ENCODE measurements at regions not wholly inside any gene's neighbourhood (a gene's known extent, or its start where the extent isn't known, plus 50 kb on each side); places are given as distances from the start of the nearest gene placed in this dataset.
A peak's percentile ranks its signal among the peaks of the same experiment; 100 is the strongest.
"Not testable (repeated sequence)": the region's sequence is repeated elsewhere in the genome, so short reads cannot be mapped to it uniquely, and the experiment has no call there.

DNA sequence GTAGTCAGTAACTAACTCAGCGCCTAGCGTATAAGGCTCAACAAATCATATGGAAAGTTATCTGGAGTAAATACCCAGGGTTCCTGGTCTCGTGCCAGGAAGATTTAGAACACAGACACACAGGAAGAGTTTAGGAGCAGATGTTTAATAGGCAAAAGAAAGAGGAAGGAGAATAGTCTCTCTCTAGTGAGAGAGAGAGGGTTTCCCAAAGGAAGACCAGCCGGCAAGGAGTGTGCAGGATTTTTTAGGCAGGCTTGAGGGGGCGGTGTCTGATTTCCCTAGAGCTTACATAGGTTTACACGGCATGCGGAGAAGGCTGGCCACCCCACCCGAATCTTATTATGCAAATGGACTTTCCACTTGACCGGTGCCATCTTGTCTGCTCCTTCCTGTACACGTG lies 284.0 kb upstream of the FRG1 start:
- DNase-seq = no peak

DNA sequence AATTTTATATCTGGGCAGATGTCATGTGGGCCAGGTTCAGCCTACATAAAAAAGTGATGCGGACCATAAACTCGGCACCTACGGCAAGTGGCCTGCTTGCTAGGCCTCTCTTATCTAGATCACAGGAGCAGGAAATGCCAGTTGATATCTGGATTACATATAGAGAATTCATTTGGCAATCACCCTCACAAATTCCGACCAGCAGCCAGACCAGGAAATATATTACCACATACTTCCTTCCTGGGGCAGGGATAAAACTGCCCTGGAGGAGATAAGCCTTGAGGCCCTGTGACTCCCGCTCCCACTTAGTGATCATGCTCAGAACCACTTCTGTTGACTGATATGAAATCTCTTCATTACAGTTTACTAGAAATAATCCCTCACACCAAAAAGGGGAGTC lies 282.4 kb upstream of the FRG1 start:
- DNase-seq = not testable (repeated sequence)

DNA sequence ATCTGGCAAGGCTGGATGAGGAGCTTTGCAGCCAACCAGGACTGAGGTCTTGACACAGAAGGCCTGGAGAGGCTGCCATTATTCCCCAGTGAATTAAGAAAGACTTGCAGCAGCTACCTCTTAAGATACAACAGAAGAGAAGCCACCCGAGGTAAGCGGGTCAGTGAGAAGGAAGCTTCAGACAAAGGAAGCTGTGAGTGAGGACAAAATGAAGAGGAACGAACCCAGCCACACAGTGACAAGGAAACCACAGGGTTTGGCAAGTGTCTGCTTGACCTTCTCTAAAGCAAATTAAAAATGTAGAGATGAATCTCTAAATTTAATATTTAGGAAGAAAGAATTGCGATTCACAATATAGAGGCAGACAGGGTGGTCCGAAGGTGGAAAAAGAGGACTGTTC lies 281.8 kb upstream of the FRG1 start:
- not testable (repeated sequence) for DNase-seq

DNA sequence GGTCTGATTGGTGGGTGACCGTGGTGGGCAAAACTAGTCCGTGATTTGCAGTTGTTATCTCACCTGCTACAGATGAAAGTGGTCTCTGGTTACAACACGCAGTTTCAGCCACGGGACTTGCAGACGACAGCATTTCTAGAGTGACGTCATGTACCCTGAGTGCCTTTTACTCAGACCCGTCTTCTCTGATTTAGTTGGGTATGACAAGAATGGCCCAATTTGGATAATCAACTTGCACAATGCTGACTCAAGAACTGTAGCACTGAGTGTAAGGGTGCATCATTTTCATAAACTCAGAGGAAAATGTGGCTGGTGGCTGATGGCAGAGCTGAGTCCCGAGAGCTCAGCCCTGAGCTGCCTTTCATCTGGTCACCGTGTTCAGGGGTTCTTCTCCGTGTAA lies 281.4 kb upstream of the FRG1 start:
- no peak for DNase-seq

DNA sequence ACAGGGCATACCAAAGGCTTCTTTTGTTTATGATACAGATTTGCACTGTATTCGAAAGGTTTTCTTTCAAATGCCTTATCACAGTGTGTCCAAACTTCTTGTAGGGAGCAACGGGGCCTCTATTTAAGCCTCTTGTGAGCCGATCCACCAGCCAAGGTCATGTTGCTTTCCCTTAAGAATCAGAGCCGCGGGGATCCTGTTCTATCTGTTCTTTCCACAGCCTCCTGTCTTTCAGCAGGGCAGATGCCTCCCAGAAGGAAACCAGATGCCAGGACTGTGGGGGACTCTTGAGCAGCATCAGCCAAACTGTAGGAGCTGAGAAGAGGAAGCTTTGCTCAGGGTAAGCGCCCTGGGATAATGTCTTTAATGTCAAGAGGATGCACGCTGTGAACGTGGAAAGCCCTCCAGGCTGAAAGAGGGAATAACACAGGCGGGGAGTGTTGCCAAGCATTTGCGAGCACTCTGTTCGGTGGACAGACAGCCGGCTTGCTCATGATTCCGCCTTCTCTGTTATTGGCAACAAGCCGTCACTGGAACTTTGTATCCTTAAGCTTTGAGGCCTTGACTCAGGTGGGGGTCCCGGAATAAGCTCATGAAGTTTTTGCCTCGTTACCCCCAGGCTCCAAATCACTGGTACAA lies 279.8 kb upstream of the FRG1 start:
- peak; percentile 37 for DNase-seq

DNA sequence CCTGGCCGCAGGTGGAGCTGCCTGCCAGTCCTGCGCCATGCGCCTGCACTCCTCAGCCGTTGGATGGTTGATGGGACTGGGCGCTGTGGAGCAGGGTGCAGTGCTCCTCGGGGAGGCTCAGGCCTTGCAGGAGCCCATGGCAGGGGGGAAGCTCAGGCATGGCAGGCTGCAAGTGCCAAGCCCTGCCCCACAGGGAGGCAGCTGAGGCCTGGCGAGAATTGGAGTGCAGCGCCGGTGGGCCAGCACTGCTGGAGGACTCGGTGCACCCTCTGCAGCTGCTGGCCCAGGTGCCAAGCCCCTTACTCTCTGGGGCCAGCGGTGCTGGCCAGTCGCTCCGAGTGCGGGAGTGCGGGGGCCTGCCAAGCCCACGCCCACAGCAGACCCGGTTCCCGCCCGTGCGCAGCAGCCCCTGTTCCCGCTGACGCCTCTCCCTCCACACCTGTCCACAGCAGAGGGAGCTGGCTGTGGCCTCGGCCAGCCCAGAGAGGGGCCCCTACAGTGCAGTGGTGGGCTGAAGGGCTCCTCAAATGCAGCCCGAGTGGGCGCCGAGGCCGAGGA lies 275.9 kb upstream of the FRG1 start:
- DNase-seq = no peak

DNA sequence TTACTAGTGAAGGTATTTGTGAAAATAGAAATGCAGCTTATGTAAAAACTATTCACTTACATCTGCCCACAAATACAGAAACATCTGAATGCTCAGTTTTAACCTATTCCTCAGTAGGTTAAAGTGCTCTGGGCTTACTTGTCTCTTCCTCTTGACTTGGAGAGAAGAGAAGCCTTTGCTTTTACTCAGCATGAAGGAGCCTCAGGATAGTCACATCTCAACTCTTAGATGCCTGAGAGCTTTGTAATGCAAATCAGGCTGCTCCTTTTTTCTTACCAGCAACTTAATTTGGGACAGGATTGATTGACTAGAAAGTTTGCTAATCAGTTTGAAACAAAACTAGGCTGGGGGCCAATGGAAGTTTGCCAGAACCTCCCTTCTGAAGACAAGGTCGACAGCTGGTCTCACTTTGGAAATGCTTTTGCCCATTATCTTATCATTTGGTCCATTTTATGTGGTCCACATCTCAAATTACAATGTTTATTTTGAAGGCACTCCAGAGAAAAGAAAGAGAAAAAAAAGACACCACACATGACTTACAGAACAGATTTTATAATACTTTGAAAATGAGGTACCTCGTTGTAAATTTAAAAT lies 274.9 kb upstream of the FRG1 start:
- not testable (repeated sequence) for DNase-seq

DNA sequence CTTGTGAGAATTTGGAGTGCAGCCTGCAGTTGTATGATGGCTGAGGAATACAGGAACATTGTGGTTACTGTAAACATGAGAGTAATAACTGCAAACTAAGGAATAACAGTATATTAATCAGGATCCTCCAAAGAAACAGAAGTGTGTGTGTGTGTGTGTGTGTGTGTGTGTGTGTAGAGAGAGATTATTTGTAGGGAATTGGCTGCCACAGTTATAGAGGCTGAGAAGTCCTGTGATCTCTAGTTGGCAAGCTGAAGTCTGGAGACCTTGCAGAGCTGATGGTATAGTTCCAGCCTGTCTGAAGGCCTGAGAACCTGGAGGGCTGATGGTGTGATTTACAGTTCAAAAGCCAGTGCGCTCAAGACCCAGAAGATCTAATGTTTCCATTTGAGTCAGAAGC lies 273.3 kb upstream of the FRG1 start:
- not testable (repeated sequence) for DNase-seq

DNA sequence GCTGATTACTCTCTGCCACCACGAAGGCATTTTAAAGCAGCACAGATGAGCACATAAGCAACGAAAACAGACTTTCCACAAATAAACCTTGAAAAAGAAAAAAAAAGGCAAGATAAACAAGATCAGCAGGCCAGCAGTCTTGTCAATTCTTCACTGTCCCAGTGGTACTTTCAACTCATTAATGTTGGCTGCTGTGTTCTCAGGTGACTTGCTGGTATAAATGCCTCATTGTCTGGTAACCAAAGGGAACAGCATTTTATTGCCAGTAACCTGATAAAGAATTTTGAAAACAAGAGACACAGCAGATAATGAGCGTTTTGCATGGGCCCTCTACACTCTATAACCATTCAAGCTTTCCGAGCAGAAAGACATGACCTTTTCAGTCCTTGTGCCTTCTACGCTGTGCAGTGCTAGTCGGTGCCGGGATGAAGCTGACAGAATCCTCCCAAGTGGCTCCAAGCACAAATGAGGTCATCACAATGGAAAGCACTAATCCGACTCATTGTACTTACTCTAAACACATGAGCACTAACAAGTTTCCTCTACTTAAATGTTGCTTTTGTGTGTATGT lies 242.9 kb upstream of the FRG1 start:
- not testable (repeated sequence) for DNase-seq

DNA sequence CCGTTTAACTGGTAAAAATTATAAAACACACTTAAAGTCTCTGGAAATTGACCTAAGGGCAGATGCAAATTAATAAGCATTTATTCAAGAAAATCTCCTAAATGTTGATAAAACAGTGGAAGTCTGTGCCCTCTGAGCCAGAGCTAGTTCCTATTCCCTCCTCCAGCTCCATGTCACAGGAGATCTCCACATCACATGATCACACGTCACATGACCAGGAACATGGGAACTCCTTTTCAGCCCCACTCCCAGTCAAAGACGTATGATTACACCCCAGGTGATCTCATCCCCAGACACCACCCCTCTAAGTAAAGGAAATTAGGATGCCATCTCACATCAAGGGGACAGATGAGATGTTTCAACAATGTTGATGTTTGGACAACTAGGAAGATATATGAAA lies 237.7 kb upstream of the FRG1 start:
- DNase-seq = not testable (repeated sequence)

DNA sequence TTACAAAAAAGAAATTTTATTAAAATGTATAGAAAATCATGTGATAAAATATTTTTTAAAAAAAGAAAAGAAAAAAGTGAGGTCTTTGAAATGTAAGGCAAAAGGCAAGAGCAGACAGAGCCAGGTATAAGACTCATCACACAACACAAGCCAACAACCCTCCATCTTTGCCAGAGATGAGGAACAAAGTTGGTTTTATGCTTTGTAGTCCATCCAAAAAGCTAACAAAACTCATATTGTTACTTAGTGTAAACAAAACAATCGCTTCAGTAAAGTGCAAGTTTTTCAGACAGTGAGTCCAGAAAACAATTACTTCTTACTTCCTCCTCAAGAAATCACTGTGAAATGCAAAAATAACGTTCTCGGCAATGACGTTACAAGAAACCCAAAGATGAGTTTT lies 233.9 kb upstream of the FRG1 start:
- DNase-seq = not testable (repeated sequence)

DNA sequence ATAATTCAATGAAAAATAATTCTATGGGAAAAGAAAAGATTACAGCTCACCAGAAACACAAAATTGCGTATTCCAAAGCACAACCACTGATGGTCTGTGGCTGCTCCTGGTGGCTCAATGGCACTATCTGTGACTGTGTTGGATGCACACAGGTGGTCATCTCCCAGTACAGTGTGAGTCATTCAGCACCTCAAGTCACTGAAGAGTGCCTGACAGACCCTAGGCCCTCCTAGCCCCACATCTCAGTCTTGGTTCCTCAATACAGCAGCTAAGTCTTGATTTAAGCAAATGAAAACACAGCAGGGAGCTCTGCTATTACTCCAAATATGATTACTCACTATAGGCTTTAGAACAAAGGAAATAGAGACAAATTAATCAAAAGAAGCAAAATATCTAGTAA lies 233.4 kb upstream of the FRG1 start:
- DNase-seq = not testable (repeated sequence)

DNA sequence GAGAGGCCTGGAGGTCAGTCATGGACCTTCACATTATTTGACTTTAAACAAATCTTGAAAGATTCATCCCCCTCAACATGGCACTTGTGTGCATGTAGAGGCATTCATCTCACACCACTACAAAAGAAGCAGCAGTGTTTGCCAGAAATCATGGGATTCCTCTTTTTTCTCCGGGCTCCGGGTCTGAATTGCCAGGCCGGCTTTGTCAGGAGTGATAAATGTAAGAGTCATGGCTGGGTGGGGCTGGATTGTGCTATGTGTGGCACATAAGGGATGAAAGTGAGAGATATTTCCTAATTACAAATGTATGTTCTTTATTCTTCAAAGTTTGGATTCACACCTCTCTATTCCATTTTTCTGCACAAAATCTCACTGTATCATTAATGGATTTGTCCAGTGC lies 228.7 kb upstream of the FRG1 start:
- not testable (repeated sequence) for DNase-seq

DNA sequence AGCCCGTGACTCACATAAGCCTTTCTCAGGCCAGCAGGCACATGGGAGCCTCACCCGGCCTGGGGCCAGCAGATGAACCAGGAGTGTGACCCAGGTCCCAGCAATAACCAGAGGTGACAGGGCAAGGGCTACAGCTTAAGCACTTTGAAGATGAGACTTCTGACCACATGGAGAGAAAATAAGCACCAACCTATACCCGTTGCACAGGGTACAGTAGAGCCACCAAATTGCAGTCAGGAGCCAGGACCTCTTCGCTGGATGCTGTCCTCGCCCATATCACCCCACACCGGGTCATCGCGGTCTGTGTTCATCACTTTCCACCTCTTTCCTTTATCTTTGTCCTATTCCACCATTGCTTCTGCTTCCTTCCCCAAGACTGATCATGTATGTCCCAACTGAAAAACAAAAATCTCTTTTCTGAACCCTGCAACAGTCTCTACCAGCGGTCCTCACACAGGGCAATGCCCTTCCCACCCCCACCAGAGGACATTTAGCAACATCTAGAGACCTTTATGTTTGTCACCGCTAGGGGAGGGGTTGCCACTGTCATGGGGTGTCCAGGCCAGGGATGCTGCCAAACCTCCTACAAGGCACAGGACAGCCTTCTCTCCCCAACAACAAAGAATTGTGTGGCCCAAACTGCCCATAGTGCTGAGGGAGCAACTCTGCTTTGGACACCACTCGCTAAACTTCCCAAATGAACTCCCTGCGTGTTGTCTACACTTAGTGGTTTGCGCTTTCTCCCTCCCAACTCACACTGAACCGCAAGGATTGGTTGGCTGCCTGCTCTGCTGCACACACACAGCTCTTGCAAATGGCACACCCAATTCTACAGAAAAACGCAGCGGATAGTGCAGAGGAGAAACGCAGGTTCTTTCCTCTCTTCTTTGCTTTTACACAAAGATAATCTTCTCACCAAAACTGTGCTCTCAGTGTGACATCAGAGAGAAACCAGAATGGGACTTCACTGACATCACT lies 219.4 kb upstream of the FRG1 start:
- not testable (repeated sequence) for DNase-seq

DNA sequence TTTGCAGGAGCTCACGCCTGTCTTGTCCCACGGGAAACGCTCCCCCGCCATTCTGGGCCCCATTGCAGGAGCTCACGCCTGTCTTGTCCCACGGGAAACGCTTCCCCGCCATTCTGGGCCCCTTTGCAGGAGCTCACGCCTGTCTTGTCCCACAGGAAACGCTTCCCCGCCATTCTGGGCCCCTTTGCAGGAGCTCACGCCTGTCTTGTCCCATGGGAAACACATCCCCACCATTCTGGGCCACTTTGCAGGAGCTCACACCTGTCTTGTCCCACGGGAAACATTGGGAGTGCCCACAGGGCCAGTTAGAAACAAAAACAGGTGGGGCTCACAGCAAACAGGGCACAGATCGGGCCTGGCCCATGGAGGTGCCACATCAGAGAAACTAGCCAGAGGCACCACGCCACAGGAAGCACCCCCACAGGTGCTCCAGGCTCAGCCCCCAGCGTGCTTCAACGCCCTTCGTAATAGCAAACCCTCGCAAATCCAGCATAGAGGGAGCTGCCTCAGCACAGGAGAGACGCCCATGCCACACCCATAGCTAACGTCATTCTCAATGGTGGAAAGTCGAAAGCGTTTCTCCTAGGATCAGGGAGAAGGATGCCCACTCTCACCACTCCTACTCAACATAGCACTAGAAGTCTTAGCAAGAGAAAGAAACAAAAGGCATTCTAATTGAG lies 218.2 kb upstream of the FRG1 start:
- DNase-seq = peak; percentile 56

DNA sequence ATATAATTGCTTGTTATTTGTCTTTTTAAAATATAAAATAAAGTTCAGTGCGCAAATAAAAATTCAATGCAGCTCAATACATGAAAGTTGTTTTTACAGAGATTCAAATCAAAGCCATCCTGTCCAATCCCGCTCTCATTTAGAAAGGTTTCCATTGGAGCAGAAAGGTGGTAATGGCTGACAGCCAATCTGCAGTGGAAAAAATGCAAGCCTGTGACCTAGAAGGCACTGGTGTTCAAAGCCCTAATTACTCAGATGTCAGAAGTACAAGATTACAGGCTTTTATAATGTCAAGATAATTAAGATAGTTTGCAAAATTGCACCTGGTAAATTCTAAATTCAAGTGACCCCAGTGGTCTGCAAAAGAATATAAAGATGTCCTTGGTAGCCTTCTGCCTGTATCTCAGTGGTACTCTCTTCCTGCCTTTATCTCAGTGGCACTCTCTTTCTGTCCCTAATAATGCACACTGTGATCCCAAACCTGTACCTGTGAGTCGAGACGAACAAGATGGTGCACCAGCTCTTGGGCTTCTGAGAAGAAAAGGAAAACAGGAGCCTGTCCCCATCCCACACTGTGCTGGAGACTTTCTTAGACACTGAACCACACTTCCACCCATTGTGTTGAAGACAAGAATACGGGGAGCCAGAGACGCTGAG lies 212.6 kb upstream of the FRG1 start:
- not testable (repeated sequence) for DNase-seq

DNA sequence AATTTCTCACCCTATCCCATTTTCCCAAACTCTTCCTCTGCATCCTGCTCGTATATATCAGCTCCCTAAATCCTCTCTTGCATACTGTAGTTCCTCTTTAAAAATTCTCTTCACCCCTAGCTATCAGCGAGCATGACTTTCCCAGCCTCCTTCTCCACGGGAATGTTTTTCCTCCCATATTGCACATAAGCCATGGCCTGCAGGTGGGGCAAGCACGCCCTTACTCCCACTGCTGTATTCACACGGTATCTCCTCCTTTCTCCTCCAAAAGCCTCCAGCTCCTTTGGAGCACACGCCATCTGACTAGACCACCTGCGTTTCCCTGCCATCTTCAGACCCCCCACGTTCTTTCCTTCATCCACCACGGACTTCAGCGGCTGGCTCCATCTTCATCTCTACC lies 208.7 kb upstream of the FRG1 start:
- not testable (repeated sequence) for DNase-seq

DNA sequence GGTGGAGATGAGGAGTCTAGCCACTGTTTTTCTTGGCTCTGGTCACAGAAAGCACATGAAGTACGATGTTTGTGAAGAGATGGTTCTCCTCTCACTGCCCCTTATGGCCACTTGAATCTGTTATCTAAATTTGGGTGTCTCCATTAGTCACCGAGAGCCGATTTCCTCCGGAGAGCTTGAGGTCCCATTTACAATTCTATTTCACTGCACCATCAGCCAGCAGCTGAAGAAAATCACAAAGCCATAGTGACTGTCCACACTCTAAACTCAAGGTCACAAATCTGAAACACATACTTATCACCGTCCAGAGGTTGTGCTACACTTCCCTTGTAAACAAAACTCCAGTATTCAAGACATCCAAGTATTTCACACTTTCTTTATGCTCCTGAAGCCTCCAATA lies 207.2 kb upstream of the FRG1 start:
- peak; percentile 26 for DNase-seq

DNA sequence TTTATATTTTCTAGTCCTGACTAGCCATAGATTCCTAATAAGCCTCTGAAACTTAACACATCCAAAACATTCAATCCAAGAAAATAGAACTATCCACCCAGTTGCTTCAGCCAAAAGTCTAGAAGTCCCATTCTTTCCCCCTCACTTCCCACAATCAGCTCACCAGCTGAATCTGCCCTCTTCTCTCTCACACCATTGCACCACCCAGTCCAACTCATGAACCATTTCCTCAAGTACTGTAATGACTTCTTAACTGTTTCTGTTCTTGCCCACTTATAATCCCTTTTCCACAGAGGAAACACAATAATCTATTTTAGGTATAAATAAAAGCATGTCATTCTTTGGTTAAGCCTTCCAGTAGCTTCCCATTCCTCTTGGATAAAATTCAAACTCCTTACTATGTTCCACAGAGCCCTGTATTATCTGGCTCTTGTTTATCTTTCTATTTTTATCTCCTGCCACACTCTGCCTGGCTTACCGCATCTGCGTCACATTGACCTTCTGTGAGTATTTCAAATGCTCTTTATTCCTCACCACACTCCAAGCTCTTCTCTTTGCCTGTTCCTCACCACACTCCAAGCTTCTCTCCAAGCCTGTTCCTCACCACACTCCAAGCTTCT lies 205.9 kb upstream of the FRG1 start:
- not testable (repeated sequence) for DNase-seq

DNA sequence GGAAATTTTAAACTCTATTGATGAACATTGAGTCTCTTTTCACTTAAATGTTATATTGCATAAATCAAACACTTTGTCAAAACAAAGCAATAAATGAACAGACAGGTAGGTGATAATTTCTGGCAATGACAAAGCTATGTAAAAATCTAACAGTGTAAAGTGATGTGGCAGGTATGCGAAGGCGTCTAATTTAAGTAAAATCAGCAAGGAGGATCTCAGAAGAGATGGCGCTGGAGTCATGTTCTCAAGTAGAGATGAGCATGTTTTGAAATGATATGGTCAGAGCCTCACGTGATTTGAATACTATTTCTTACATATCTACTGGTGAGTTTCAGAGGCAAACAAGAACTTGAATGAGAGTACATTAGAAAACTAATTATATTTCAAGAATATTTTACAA lies 204.0 kb upstream of the FRG1 start:
- DNase-seq = not testable (repeated sequence)

DNA sequence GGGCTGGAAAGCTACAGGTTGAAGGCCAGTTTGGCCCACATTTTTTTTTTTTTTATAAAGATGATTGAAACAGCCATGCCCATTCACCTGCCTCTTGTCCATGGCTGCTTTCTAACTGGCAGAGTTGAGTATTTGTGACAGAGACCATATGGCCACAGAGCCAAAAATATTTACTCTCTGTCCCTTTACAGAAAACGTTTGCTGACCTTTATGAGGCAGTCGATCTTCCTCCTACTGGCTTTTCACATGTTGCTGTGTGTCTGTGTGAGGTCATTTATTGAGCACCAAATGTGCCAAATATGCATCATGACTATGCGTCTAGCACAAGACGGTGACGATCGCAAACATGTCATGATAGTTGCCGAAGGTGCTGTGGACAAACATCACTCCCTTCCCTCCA lies 200.6 kb upstream of the FRG1 start:
- not testable (repeated sequence) for DNase-seq

Data from NCI-H1092 treated with DMSO at 0.1 percent for 48 hours (cell line).